Chondrocyte (in vitro differentiated cells): ENCODE measurements at regions not wholly inside any gene's neighbourhood (a gene's known extent, or its start where the extent isn't known, plus 50 kb on each side); places are given as distances from the start of the nearest gene placed in this dataset.
A peak's percentile ranks its signal among the peaks of the same experiment; 100 is the strongest.

Source experiments
- DNase-seq: peaks from one replicate; pipeline ENCODE4 v3.0.0; 2021; ENCODE audit warnings: mixed read lengths, low spot score
- H3K27ac Mint-ChIP-seq: one replicate; pipeline ENCODE4 v1.8.0; 2021; ENCODE audit warnings: mild to moderate bottlenecking, moderate library complexity, mixed read lengths; ENCODE audit not compliant: unreplicated experiment
- H3K27me3 Mint-ChIP-seq: 2 replicates; pipeline ENCODE4 v1.8.0; 2021; ENCODE audit warnings: low read depth, mixed read lengths
- H3K36me3 Mint-ChIP-seq: 2 replicates; pipeline ENCODE4 v1.8.0; 2021; ENCODE audit warnings: low read depth, mixed read lengths
- H3K4me1 Mint-ChIP-seq: 2 replicates; pipeline ENCODE4 v1.8.0; 2021; ENCODE audit warnings: low read depth, mild to moderate bottlenecking, mixed read lengths
- H3K4me3 Mint-ChIP-seq: one replicate; pipeline ENCODE4 v1.8.0; 2021; ENCODE audit warnings: mild to moderate bottlenecking, moderate library complexity, mixed read lengths; ENCODE audit not compliant: unreplicated experiment
- H3K9me3 Mint-ChIP-seq: 2 replicates; pipeline ENCODE4 v1.8.0; 2021; ENCODE audit warnings: low read depth, mixed read lengths
- TF ChIP-seq, protein P1 (sequence below): fragments of 200-600 bp; sonication (generic); IDR thresholded peaks from 2 replicates; pipeline ENCODE4 v1.5.0; 2021; ENCODE audit warnings: antibody characterized with exemption, mild to moderate bottlenecking, moderate library complexity

DNA sequence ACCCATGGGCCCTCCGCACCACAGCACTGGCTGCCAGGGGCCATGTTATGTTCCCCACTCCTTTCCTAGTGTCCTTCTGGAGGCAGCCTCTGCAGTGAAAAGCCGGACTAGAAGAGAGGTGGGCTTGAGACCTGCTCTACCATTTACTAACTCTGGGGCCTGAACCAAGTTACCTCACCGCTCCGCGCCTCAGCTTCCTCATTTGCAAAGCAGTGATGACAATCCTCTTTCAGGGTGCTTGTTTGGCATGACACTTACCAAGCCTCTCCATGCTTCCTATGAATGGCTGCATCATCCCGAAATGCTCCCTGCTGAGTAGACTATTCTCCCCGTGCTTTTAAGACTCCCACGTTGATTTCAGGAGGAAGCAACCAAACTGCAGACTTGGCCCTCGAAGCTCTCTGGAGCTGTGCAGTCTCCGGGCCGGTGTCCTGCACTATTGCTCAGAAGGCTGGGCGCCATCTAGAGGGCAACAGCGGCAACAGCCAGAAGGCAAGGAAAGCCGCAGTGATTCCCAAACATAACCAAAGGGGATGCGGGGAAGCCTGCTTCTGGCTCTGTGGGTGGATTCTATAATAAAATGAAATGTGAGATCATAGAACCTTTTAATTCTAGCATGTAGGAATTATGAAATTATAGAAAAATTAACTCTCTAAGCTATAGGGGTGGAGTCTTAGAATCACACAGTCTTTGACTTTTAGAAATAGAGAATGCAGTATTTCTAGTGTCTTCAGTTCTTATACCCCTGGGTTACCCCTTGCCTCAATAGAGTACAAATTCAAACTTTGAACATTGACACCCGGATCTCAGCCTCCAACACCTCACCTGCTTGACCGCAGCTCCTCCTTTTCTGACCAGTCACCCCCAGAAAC is 599.8 kb upstream of the BRINP1 start:
- TF ChIP-seq, protein P1, sequence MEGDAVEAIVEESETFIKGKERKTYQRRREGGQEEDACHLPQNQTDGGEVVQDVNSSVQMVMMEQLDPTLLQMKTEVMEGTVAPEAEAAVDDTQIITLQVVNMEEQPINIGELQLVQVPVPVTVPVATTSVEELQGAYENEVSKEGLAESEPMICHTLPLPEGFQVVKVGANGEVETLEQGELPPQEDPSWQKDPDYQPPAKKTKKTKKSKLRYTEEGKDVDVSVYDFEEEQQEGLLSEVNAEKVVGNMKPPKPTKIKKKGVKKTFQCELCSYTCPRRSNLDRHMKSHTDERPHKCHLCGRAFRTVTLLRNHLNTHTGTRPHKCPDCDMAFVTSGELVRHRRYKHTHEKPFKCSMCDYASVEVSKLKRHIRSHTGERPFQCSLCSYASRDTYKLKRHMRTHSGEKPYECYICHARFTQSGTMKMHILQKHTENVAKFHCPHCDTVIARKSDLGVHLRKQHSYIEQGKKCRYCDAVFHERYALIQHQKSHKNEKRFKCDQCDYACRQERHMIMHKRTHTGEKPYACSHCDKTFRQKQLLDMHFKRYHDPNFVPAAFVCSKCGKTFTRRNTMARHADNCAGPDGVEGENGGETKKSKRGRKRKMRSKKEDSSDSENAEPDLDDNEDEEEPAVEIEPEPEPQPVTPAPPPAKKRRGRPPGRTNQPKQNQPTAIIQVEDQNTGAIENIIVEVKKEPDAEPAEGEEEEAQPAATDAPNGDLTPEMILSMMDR: peak; percentile 93
- no peak overlapping the region for H3K4me3 Mint-ChIP-seq
- DNase-seq: no peak
- H3K27me3 Mint-ChIP-seq: peaks cover 23% of the 10 kb centered on the region
- no peak overlapping the region for H3K27ac Mint-ChIP-seq
- H3K36me3 Mint-ChIP-seq: peaks cover 2% of the 10 kb centered on the region
- H3K9me3 Mint-ChIP-seq: peaks cover 10% of the 10 kb centered on the region
- peaks cover 18% of the 10 kb centered on the region for H3K4me1 Mint-ChIP-seq

DNA sequence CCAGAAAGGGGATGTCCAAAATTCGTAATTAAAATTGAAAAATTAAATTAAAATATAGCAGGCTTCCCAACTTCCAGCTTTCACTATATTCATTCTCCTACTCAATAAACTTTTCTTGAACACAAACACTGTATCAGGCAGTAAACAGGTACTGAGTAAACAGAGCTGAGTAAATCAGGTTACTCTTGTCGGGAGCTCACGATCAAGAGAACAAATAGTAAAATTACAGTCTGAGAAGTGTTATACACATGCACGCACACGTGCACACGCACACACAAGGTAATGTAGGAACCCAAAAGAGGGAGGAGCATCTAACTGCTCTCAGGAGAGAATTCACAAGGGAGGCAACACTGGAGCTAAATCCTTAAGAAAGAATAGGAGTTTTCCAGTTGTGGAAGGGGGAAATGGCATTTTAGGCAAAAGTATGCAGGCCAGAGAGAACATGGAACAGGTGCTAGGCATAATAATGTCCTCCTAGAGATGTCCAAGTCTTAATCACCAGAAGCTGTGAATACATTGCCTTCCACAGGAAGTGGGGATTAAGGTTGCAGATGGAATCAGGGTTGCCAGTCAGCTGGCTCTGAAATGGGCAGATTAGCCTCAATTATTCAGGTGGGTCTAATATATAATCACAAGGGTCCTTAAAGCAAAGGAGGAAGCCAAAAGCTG is 598.8 kb upstream of the BRINP1 start:
- H3K27me3 Mint-ChIP-seq: peaks cover 16% of the 10 kb centered on the region
- no peak for DNase-seq
- TF ChIP-seq, protein P1: no peak
- H3K27ac Mint-ChIP-seq: no peak overlapping the region
- H3K4me3 Mint-ChIP-seq: no peak overlapping the region
- H3K9me3 Mint-ChIP-seq: peaks cover 10% of the 10 kb centered on the region
- H3K4me1 Mint-ChIP-seq: peaks cover 28% of the 10 kb centered on the region
- no peaks in the 10 kb centered on the region for H3K36me3 Mint-ChIP-seq

DNA sequence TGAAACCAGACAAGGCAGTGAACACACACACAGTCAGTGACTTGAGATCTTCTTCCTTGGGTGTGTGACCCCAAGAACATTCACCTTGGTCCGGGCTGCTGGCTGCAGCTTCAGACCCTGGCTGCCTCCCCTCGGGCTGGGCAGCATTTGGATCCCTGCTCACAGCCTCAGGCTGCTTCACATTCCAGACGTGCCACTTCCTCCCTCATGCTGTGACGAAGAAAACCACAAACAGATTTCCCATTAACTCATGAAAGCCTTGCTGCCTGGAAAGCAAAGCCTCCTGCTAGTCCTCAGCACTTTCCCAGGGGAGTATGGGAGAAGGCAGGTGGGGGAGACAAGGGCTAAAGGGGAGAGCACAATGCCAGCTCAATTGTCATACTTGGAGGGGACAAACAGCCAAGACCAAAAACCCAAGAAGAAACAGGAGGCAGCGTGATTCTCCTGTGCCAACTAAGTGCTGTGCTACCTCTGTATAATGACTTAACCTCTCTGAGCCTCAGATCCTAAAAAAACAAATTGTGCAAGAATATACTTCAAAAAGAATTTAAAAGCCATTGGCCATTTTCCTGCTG is 594.6 kb upstream of the BRINP1 start:
- Mint-ChIP-seq H3K4me1 (peaks cover 34% of the 10 kb centered on the region), H3K27ac (peak overlapping the region; percentile 87), H3K27me3 (no peaks in the 10 kb centered on the region), H3K36me3 (no peaks in the 10 kb centered on the region), H3K9me3 (peaks cover 10% of the 10 kb centered on the region), H3K4me3 (no peak overlapping the region)
- TF ChIP-seq, protein P1: no peak
- no peak for DNase-seq

DNA sequence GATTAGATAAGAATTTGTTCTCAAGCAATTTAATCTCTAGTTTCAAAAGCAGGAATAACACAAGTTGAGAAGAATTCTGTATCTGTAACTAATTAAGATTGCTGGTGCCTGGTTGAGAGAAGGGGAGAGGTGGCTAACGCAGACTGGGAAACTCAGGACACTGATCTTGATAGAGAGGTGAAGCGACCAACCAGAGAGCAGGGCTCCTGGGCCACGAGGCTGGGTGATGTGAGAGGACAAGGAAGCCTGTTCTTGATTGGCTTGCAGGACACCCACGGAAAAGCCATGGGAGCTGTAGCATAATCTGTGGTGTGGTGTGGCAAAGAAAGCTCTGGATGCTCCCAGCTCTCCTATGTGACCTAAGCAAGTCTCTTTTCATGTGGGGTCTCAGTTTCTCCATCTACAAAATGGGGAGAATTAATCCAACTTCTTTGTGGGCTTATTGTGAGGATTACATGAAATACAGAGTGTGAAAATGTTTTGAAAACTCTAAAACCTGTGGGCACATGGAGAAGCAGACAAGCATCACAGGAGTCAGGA is 594.1 kb upstream of the BRINP1 start:
- TF ChIP-seq, protein P1: no peak
- peak overlapping the region; percentile 87 for H3K27ac Mint-ChIP-seq
- peaks cover 10% of the 10 kb centered on the region for H3K9me3 Mint-ChIP-seq
- no peaks in the 10 kb centered on the region for H3K36me3 Mint-ChIP-seq
- H3K4me3 Mint-ChIP-seq: no peak overlapping the region
- peaks cover 33% of the 10 kb centered on the region for H3K4me1 Mint-ChIP-seq
- DNase-seq: no peak
- no peaks in the 10 kb centered on the region for H3K27me3 Mint-ChIP-seq
